K562 (cell line): ENCODE measurements at regions not wholly inside any gene's neighbourhood (a gene's known extent, or its start where the extent isn't known, plus 50 kb on each side); places are given as distances from the start of the nearest gene placed in this dataset.

Source experiments
- ATAC-seq: fragments of 200-7000 bp; cut with Tn5 transposase; 3 replicates; pipeline ENCODE4 v1.9.1; 2020; ENCODE audit warnings: moderate library complexity
- BruUV-seq: library from RNA; stranded (reverse); fragments of 400-500 nt; replicated peaks from 2 replicates; lab custom pipeline; 2021; lab: Mats Ljungman, UMichigan
- CTCF ChIA-PET: fragments of 300-600 bp; formaldehyde crosslinking; extraction: SDS; loops from one replicate; lab custom pipeline; 2021; ENCODE audit warnings: low intra/inter-chr PET ratio; lab: Yijun Ruan, JAX
- POLR2A ChIA-PET: fragments of 300-600, 350-650 bp; sonication (Branson Sonifier 250); formaldehyde crosslinking; extraction: SDS; loops from one replicate; lab custom pipeline; 2021; ENCODE audit warnings: antibody characterized with exemption, inconsistent platforms; lab: Yijun Ruan, JAX
- DNase-seq, 4 experiments: peaks; one replicate each; pipeline versions ENCODE4 v3.0.0 to v3.0.0-alpha.2; 2011 to 2018; ENCODE audit warnings: low spot score in 3 of 4, mixed read lengths in 3 of 4; ENCODE audit errors: extremely low read depth in 1 of 4
- FAIRE-seq: peaks from 2 replicates; lab custom pipeline; 2011; peaks lifted over from hg19 to GRCh38; lab: Jason Lieb, UNC
- H2AFZ ChIP-seq: 2 replicates; pipeline ENCODE4 v1.6.0; 2011; ENCODE audit warnings: low read depth, low read length, control low read depth, inconsistent platforms
- H3K27ac ChIP-seq: fragments of 200-600 bp; 3 replicates; pipeline ENCODE4 v1.8.0; 2011; ENCODE audit warnings: low read depth, mild to moderate bottlenecking, control low read depth, inconsistent platforms, low read length, moderate library complexity, mixed read lengths; ENCODE audit errors: extremely low read depth
- H3K27me3 ChIP-seq, 2 experiments: fragments of 300-600 bp in 1 of 2; 2 replicates in 1 of 2; 3 replicates in 1 of 2; pipeline versions ENCODE4 v1.6.0 to v1.8.0; 2011; ENCODE audit warnings: inconsistent platforms in 2 of 2, low read length in 2 of 2, mild to moderate bottlenecking in 1 of 2, mixed read lengths in 1 of 2, moderate library complexity in 1 of 2; ENCODE audit not compliant: control insufficient read depth in 2 of 2, insufficient read depth in 2 of 2
- H3K36me3 ChIP-seq: fragments of 300-600 bp; 3 replicates; pipeline ENCODE4 v1.8.0; 2011; ENCODE audit warnings: mild to moderate bottlenecking, low read length, inconsistent platforms; ENCODE audit not compliant: control insufficient read depth, insufficient read depth
- H3K4me1 ChIP-seq, 2 experiments: fragments of 200-600 bp in 1 of 2; replicated peaks in 1 of 2; 2 replicates in 1 of 2; 3 replicates in 1 of 2; pipeline versions ENCODE4 v1.5.1 to v1.8.0; 2011; ENCODE audit warnings: inconsistent platforms in 2 of 2, low read length in 2 of 2, mild to moderate bottlenecking in 1 of 2, mixed read lengths in 1 of 2, moderate library complexity in 1 of 2; ENCODE audit not compliant: control insufficient read depth in 2 of 2, insufficient read depth in 2 of 2
- H3K4me2 ChIP-seq: 2 replicates; pipeline ENCODE4 v1.6.1; 2011; ENCODE audit warnings: low read length, control low read depth, inconsistent platforms, mixed read lengths; ENCODE audit not compliant: insufficient read depth
- H3K4me3 ChIP-seq: fragments of 200-600 bp; sonication (generic), shearing (Covaris generic); 2 replicates; pipeline ENCODE4 v1.5.1; 2016; ENCODE audit warnings: control low read depth, inconsistent platforms
- H3K79me2 ChIP-seq: fragments of 200-600 bp; 3 replicates; pipeline ENCODE4 v1.8.0; 2011; ENCODE audit warnings: low read length, inconsistent platforms; ENCODE audit not compliant: control insufficient read depth, insufficient read depth
- H3K9ac ChIP-seq, 2 experiments: 2 replicates each; pipeline versions ENCODE4 v1.6.0 to v1.6.1; 2011; ENCODE audit warnings: low read depth in 2 of 2, low read length in 2 of 2, control low read depth in 1 of 2, inconsistent platforms in 1 of 2, mild to moderate bottlenecking in 1 of 2, mixed read lengths in 1 of 2; ENCODE audit not compliant: insufficient read depth in 1 of 2
- H3K9me1 ChIP-seq: one replicate; pipeline ENCODE4 v1.6.0; 2011; ENCODE audit warnings: inconsistent platforms, mild to moderate bottlenecking, low read length, moderate library complexity; ENCODE audit not compliant: control insufficient read depth, insufficient read depth
- H3K9me3 ChIP-seq: replicated peaks from 2 replicates; pipeline ENCODE4 v1.5.1; 2011; ENCODE audit warnings: low read depth, low read length, inconsistent platforms; ENCODE audit not compliant: control insufficient read depth, insufficient read depth
- H4K20me1 ChIP-seq: replicated peaks from 2 replicates; pipeline ENCODE4 v1.6.1; 2011; ENCODE audit warnings: low read length, inconsistent platforms, mixed read lengths; ENCODE audit not compliant: control insufficient read depth, insufficient read depth
- BRCA1 ChIP-seq, 2 experiments: fragments of 450-650 bp in 1 of 2; sonication (generic) in 1 of 2; formaldehyde crosslinking in 1 of 2; IDR thresholded peaks; 2 replicates each; pipeline versions ENCODE4 v1.5.0 to v1.6.1; 2017 to 2020; ENCODE audit warnings: mild to moderate bottlenecking in 1 of 2, missing genetic modification reagents in 1 of 2
- HDAC3 ChIP-seq: fragments of 450-650 bp; IDR thresholded peaks from 2 replicates; pipeline ENCODE4 v1.6.1; 2018; ENCODE audit warnings: borderline replicate concordance, mild to moderate bottlenecking, moderate library complexity; ENCODE audit not compliant: partially characterized antibody
- HIVEP1 ChIP-seq: fragments of 250-450 bp; sonication (Bioruptor Pico); IDR thresholded peaks from 2 replicates; pipeline ENCODE4 v1.4.0; 2020; ENCODE audit warnings: mild to moderate bottlenecking
- JUN ChIP-seq, 2 experiments: sonication (generic) in 1 of 2; formaldehyde crosslinking in 1 of 2; IDR thresholded peaks; 2 replicates each; pipeline versions ENCODE4 v1.6.1 to v1.8.0; 2012 to 2022; ENCODE audit warnings: borderline replicate concordance in 2 of 2, mild to moderate bottlenecking in 2 of 2, improper control_type of control experiment in 1 of 2, low read depth in 1 of 2, low read length in 1 of 2, missing genetic modification reagents in 1 of 2
- KDM1A ChIP-seq, 2 experiments: fragments of 450-650 bp; IDR thresholded peaks; 2 replicates each; pipeline ENCODE4 v1.6.1; 2016; ENCODE audit warnings: mild to moderate bottlenecking in 2 of 2
- L3MBTL2 ChIP-seq: fragments of 450-650 bp; IDR thresholded peaks from 2 replicates; pipeline ENCODE4 v1.6.1; 2016; ENCODE audit warnings: mild to moderate bottlenecking, moderate library complexity
- SIN3B ChIP-seq: fragments of 450-650 bp; IDR thresholded peaks from 2 replicates; pipeline ENCODE4 v1.6.1; 2017; ENCODE audit warnings: low read depth, mild to moderate bottlenecking, moderate library complexity
- SIRT6 ChIP-seq: IDR thresholded peaks from one replicate; pipeline ENCODE4 v1.6.1; 2012; ENCODE audit warnings: low read depth, mild to moderate bottlenecking, control low read depth, inconsistent platforms, low read length, moderate library complexity
- SP1 ChIP-seq: sonication (generic); formaldehyde crosslinking; IDR thresholded peaks from 2 replicates; pipeline ENCODE4 v1.8.1; 2022; ENCODE audit warnings: mild to moderate bottlenecking, missing genetic modification reagents
- U2AF1 ChIP-seq: fragments of 200-400 bp; formaldehyde crosslinking; optimal IDR thresholded peaks from 2 replicates; pipeline ENCODE3; 2017; ENCODE audit warnings: mild to moderate bottlenecking, low read depth, low read length, moderate library complexity
- ZFPM2 ChIP-seq: fragments of 250-450 bp; sonication (Bioruptor Pico); IDR thresholded peaks from 2 replicates; pipeline ENCODE4 v1.5.1; 2022; ENCODE audit warnings: mild to moderate bottlenecking
- ZNF212 ChIP-seq: fragments of 450-650 bp; formaldehyde crosslinking; IDR thresholded peaks from 2 replicates; pipeline ENCODE4 v1.4.0; 2020; ENCODE audit warnings: mild to moderate bottlenecking
- ZNF24 ChIP-seq: fragments of 450-650 bp; IDR thresholded peaks from 2 replicates; pipeline ENCODE4 v1.6.1; 2016
- WGBS: fragments of 100-300 bp; shearing (Covaris generic); methylation state at CpG from one replicate; pipeline ENCODE4 v1.1.6; 2016; ENCODE audit warnings: low coverage, mixed read lengths; ENCODE audit not compliant: insufficient coverage; ENCODE audit errors: missing lambda C conversion rate; 5-methylcytosine and 5-hydroxymethylcytosine counted together
- in situ Hi-C: fragments of 300-500 bp; cut with MboI; formaldehyde crosslinking; loops from 4 replicates; pipeline ENCODE4 v1.15.0; 2018; ENCODE audit warnings: inconsistent platforms, mixed read lengths
- intact Hi-C: fragments of 100-400 bp; cut with micrococcal nuclease; formaldehyde crosslinking; loops from 2 replicates; pipeline ENCODE4 v1.14.2; 2022
- TF ChIP-seq, protein P1 (sequence below): fragments of 450-650 bp; formaldehyde crosslinking; IDR thresholded peaks from 2 replicates; pipeline ENCODE4 v1.4.0; 2020; ENCODE audit warnings: mild to moderate bottlenecking, mixed read lengths
- TF ChIP-seq, protein P2 (sequence below): fragments of 450-650 bp; formaldehyde crosslinking; conservative IDR thresholded peaks from 2 replicates; pipeline ENCODE4 v1.4.0; 2022; ENCODE audit warnings: mild to moderate bottlenecking, missing genetic modification characterization

DNA sequence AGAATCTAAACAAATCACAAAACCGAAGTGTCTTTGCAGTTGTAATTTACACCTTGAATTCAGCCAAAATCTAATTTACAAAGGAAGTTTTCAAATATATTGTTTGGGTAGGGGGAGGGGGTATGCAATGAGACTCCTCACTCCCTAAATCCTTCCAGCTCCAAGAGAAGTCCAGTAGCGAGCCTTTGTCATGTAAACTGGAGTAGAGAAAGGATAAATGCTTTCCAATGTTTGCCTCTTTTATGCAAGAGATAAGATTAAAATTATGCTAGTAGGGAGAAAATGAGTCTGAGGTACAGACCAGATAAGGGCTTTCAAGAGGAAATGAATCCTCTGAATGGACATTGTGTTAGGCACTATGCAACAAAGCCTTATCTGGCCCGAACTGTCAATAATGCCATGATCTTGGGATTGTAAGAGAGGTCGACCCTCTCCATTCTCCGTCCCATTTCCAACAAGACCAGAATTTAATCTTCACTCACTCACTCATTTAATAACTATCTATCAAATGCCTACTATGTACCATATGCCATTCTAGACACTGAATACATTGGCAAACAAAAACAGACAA lies 199.2 kb downstream of the LACC1 start:
- H3K4me1 ChIP-seq: no peaks in the 10 kb centered on the region
- ATAC-seq (no peak), DNase-seq (no peak), FAIRE-seq (no peak)
- in situ Hi-C loops: no loop called here
- no peak overlapping the region for H3K4me2 ChIP-seq
- BruUV-seq: no TSS peak
- H4K20me1 ChIP-seq: no peaks in the 10 kb centered on the region
- no peak overlapping the region for H3K9ac ChIP-seq
- TF ChIP-seq KDM1A (IDR thresholded peaks at IDR 0.05) (no peak), ZNF212 (CRISPR knock-in tag) (no peak), HIVEP1 (CRISPR knock-in tag) (no peak), SP1 (CRISPR knock-in tag) (no peak), ZFPM2 (CRISPR knock-in tag) (no peak), BRCA1 (IDR thresholded peaks at IDR 0.05) (no peak), BRCA1 (CRISPR knock-in tag; IDR thresholded peaks at IDR 0.05) (no peak), SIRT6 (no peak), U2AF1 (no peak), L3MBTL2 (no peak), JUN (IDR thresholded peaks at IDR 0.05; ENCODE audit: borderline replicate concordance, low read depth, low read length) (no peak), JUN (CRISPR knock-in tag; IDR thresholded peaks at IDR 0.05; ENCODE audit: borderline replicate concordance) (no peak), ZNF24 (no peak), SIN3B (no peak), HDAC3 (no peak)
- TF ChIP-seq, protein P1, sequence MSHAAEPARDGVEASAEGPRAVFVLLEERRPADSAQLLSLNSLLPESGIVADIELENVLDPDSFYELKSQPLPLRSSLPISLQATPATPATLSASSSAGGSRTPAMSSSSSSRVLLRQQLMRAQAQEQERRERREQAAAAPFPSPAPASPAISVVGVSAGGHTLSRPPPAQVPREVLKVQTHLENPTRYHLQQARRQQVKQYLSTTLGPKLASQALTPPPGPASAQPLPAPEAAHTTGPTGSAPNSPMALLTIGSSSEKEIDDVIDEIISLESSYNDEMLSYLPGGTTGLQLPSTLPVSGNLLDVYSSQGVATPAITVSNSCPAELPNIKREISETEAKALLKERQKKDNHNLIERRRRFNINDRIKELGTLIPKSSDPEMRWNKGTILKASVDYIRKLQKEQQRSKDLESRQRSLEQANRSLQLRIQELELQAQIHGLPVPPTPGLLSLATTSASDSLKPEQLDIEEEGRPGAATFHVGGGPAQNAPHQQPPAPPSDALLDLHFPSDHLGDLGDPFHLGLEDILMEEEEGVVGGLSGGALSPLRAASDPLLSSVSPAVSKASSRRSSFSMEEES (CRISPR knock-in tag): no peak
- TF ChIP-seq, protein P2, sequence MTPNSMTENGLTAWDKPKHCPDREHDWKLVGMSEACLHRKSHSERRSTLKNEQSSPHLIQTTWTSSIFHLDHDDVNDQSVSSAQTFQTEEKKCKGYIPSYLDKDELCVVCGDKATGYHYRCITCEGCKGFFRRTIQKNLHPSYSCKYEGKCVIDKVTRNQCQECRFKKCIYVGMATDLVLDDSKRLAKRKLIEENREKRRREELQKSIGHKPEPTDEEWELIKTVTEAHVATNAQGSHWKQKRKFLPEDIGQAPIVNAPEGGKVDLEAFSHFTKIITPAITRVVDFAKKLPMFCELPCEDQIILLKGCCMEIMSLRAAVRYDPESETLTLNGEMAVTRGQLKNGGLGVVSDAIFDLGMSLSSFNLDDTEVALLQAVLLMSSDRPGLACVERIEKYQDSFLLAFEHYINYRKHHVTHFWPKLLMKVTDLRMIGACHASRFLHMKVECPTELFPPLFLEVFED (CRISPR knock-in tag): no peak
- TF ChIP-seq, all 486 proteins: peak for 0
- 3% methylated on average over 4 of the region's 5 CpGs for WGBS
- Histone ChIP-seq H2AFZ (no peak overlapping the region), H3K27ac (no peak overlapping the region), H3K9me1 (no peaks in the 10 kb centered on the region), H3K27me3 (no peaks in the 10 kb centered on the region), H3K79me2 (no peaks in the 10 kb centered on the region), H3K4me3 (no peak overlapping the region), H3K36me3 (no peaks in the 10 kb centered on the region), H3K9me3 (no peaks in the 10 kb centered on the region)
- intact Hi-C loops: no loop called here
- ChIA-PET CTCF (no interaction called here), POLR2A (no interaction called here)
